OCI-LY3 (cell line): ENCODE measurements at regions not wholly inside any gene's neighbourhood (a gene's known extent, or its start where the extent isn't known, plus 50 kb on each side); places are given as distances from the start of the nearest gene placed in this dataset.

Experiments
- H2AFZ ChIP-seq: fragments of 200-600, 300-600 bp; shearing (Covaris generic); 2 replicates; pipeline ENCODE4 v1.6.0; 2014; ENCODE audit warnings: antibody characterized with exemption, low read depth, low read length
- H3K27ac ChIP-seq: fragments of 200-600, 300-600 bp; sonication (generic); 2 replicates; pipeline ENCODE4 v1.5.1; 2014; ENCODE audit warnings: mild to moderate bottlenecking, low read length, moderate library complexity, mixed read lengths
- H3K27me3 ChIP-seq: fragments of 200-600, 300-600 bp; sonication (generic); 2 replicates; pipeline ENCODE4 v1.6.1; 2014; ENCODE audit warnings: low read depth, low read length, mixed read lengths
- H3K36me3 ChIP-seq: fragments of 200-600, 300-600 bp; sonication (generic); replicated peaks from 2 replicates; pipeline ENCODE3; 2014; ENCODE audit warnings: low read depth, low read length, mixed read lengths
- H3K4me1 ChIP-seq: fragments of 300-600, 200-600 bp; sonication (generic); 2 replicates; pipeline ENCODE4 v1.6.1; 2014; ENCODE audit warnings: low read length, mixed read lengths
- H3K4me2 ChIP-seq: fragments of 200-600, 300-600 bp; sonication (generic); 2 replicates; pipeline ENCODE4 v1.6.1; 2014; ENCODE audit warnings: low read length, mixed read lengths
- H3K4me3 ChIP-seq: fragments of 300-600, 200-600 bp; sonication (generic); 2 replicates; pipeline ENCODE4 v1.5.1; 2014; ENCODE audit warnings: antibody characterized with exemption, mild to moderate bottlenecking, low read length, moderate library complexity
- H3K79me2 ChIP-seq: fragments of 300-600, 200-600 bp; shearing (Covaris generic); 2 replicates; pipeline ENCODE4 v1.6.1; 2014; ENCODE audit warnings: mild to moderate bottlenecking, low read length, mixed read lengths
- H3K9ac ChIP-seq: fragments of 300-600, 200-600 bp; shearing (Covaris generic); 2 replicates; pipeline ENCODE4 v1.6.0; 2014; ENCODE audit warnings: mild to moderate bottlenecking, low read length, moderate library complexity
- H3K9me3 ChIP-seq: fragments of 200-600, 300-600 bp; shearing (Covaris generic); 2 replicates; pipeline ENCODE4 v1.6.1; 2014; ENCODE audit warnings: low read length, mixed read lengths; ENCODE audit not compliant: insufficient read depth
- H4K20me1 ChIP-seq: fragments of 200-600, 300-600 bp; sonication (generic); 2 replicates; pipeline ENCODE4 v1.6.1; 2016; ENCODE audit warnings: low read length, mixed read lengths; ENCODE audit not compliant: insufficient read depth
- CTCF ChIP-seq: fragments of 200-600, 300-600 bp; sonication (generic); IDR thresholded peaks from 2 replicates; pipeline ENCODE4 v1.5.1; 2014; ENCODE audit warnings: antibody characterized with exemption, low read length, low read depth
- EZH2phosphoT487 ChIP-seq: fragments of 200-600 bp; shearing (Covaris generic); IDR thresholded peaks from 2 replicates; pipeline ENCODE4 v1.6.1; 2018; ENCODE audit warnings: antibody characterized with exemption, mixed run types, low read depth

GRCh38 chr6:146889303-146889702, 290.5 kb downstream of the ADGB start:
- Histone ChIP-seq H2AFZ (no peak overlapping the region), H3K4me1 (no peaks in the 10 kb centered on the region; the same call in 1 of the 2 replicates), H3K27me3 (no peaks in the 10 kb centered on the region), H3K27ac (no peak overlapping the region), H3K4me2 (no peak overlapping the region), H3K9me3 (no peaks in the 10 kb centered on the region), H3K9ac (no peak overlapping the region), H3K79me2 (no peaks in the 10 kb centered on the region), H3K4me3 (no peak overlapping the region), H4K20me1 (no peaks in the 10 kb centered on the region), H3K36me3 (no peaks in the 10 kb centered on the region)
- TF ChIP-seq CTCF (no peak), EZH2phosphoT487 (no peak)

- H3K79me2 ChIP-seq = no peaks in the 10 kb centered on the region
- H3K4me1 ChIP-seq = no peaks in the 10 kb centered on the region; the same call in 1 of the 2 replicates
- no peaks in the 10 kb centered on the region for H3K27me3 ChIP-seq
- no peak overlapping the region for H3K4me3 ChIP-seq
- H3K9ac ChIP-seq = no peak overlapping the region
- no peak for TF ChIP-seq EZH2phosphoT487
- TF ChIP-seq CTCF = no peak
- H3K9me3 ChIP-seq = no peaks in the 10 kb centered on the region
- H3K27ac ChIP-seq = no peak overlapping the region
- no peaks in the 10 kb centered on the region for H3K36me3 ChIP-seq
- H3K4me2 ChIP-seq = no peak overlapping the region
- no peaks in the 10 kb centered on the region for H4K20me1 ChIP-seq
- no peak overlapping the region for H2AFZ ChIP-seq
Measured at GRCh38 chr6:146890172-146890571, 291.4 kb downstream of the ADGB start.

GRCh38 chr6:146890644-146891434, 292.1 kb downstream of the ADGB start:
- H3K9me3 ChIP-seq = no peaks in the 10 kb centered on the region
- H3K4me1 ChIP-seq = no peaks in the 10 kb centered on the region; the same call in 1 of the 2 replicates
- no peak overlapping the region for H2AFZ ChIP-seq
- no peak overlapping the region for H3K4me3 ChIP-seq
- H3K36me3 ChIP-seq = no peaks in the 10 kb centered on the region
- no peak overlapping the region for H3K4me2 ChIP-seq
- H3K27ac ChIP-seq = no peak overlapping the region
- H3K79me2 ChIP-seq = no peaks in the 10 kb centered on the region
- no peaks in the 10 kb centered on the region for H4K20me1 ChIP-seq
- no peaks in the 10 kb centered on the region for H3K27me3 ChIP-seq
- H3K9ac ChIP-seq = no peak overlapping the region
- TF ChIP-seq EZH2phosphoT487 (no peak), CTCF (no peak)

- H4K20me1 ChIP-seq = no peaks in the 10 kb centered on the region
- H3K4me1 ChIP-seq = no peaks in the 10 kb centered on the region; the same call in 1 of the 2 replicates
- no peaks in the 10 kb centered on the region for H3K27me3 ChIP-seq
- H3K36me3 ChIP-seq = no peaks in the 10 kb centered on the region
- no peaks in the 10 kb centered on the region for H3K79me2 ChIP-seq
- no peak overlapping the region for H3K9ac ChIP-seq
- TF ChIP-seq EZH2phosphoT487 (no peak), CTCF (no peak)
- no peak overlapping the region for H2AFZ ChIP-seq
- H3K9me3 ChIP-seq = no peaks in the 10 kb centered on the region
- H3K4me2 ChIP-seq = no peak overlapping the region
- no peak overlapping the region for H3K27ac ChIP-seq
- H3K4me3 ChIP-seq = no peak overlapping the region
Measured at GRCh38 chr6:146891615-146892265, 293.0 kb downstream of the ADGB start.
